IgD-negative memory B cell (primary cell): ENCODE measurements at regions not wholly inside any gene's neighbourhood (a gene's known extent, or its start where the extent isn't known, plus 50 kb on each side); places are given as distances from the start of the nearest gene placed in this dataset.

Experiments
- H3K27ac Mint-ChIP-seq, 3 donors: one replicate each; pipeline ENCODE4 v1.8.0; 2020 to 2022; ENCODE audit warnings: mild to moderate bottlenecking in 3 of 3, mixed read lengths in 3 of 3, moderate library complexity in 1 of 3
- H3K27me3 Mint-ChIP-seq: one replicate; pipeline ENCODE4 v1.8.0; 2021; ENCODE audit warnings: mixed read lengths
- H3K36me3 Mint-ChIP-seq: one replicate; pipeline ENCODE4 v1.8.0; 2020; ENCODE audit warnings: mild to moderate bottlenecking, mixed read lengths
- H3K4me1 Mint-ChIP-seq, 3 donors: one replicate each; pipeline ENCODE4 v1.8.0; 2020 to 2022; ENCODE audit warnings: mixed read lengths in 3 of 3, mild to moderate bottlenecking in 1 of 3
- H3K4me3 Mint-ChIP-seq, 4 donors: one replicate each; pipeline ENCODE4 v1.8.0; 2020 to 2022; ENCODE audit warnings: mild to moderate bottlenecking in 4 of 4, mixed read lengths in 4 of 4, moderate library complexity in 3 of 4
- H3K9me3 Mint-ChIP-seq, 3 donors: one replicate each; pipeline ENCODE4 v1.8.0; 2020 to 2021; ENCODE audit warnings: mixed read lengths in 3 of 3, mild to moderate bottlenecking in 1 of 3

DNA sequence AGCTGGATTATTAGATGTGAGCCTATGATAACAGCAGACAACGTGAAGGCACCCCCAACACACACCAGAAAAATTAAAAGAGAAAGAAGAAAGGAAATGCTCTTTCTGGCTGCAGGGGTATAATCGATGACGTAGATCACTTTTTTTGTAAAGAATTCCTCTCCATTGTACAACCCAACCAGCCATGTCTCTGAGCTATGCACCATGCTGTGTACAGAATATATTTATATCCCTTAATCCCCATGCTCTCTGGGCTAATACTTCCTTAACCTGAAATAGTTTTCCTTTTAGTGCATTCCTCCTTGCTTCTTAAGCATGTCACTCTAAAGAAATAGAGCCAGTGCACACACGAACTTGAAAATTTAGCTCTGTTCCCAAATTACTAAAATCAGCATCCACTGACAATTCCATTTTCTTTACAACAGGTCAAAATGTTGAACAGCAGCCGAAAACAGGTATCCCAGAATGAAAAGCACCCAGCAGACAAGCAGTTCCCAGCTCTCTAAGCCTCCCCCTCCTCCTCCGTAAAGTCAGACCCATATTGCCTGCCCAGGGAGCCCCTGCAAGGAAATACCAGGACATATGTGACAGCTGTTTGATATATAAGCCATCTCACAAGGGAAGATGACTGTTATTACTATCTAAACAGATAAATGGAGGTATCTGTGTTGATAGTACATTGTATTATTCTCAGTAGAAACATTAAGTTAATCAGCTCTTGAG lies 247.4 kb upstream of the RAB6C start:
- Mint-ChIP-seq H3K4me1 (no peaks in the 10 kb centered on the region), H3K9me3 (no peaks in the 10 kb centered on the region), H3K4me3 (no peak overlapping the region), H3K27me3 (no peaks in the 10 kb centered on the region), H3K27ac (no peak overlapping the region), H3K36me3 (no peaks in the 10 kb centered on the region)

DNA sequence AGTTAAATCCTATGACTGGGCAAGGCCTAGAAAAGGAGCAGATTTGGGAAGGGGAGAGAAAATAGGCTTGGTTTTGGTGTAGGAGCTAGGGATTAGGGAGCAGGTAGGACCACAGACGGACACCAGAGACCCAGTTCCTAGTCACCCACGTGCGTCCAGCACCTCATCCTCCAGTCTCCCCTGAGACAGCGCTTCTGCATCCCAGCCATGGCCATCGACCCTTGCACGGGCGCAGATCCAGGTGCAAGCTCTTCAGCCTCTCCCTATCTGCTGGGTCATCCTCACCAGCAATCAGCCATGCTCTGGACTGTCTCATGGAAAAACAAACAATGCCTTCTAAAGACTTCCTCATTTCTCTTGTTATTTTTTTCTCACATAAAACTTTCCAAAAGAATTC lies 246.8 kb upstream of the RAB6C start:
- no peaks in the 10 kb centered on the region for H3K36me3 Mint-ChIP-seq
- no peaks in the 10 kb centered on the region for H3K27me3 Mint-ChIP-seq
- H3K4me1 Mint-ChIP-seq, result no peaks in the 10 kb centered on the region

DNA sequence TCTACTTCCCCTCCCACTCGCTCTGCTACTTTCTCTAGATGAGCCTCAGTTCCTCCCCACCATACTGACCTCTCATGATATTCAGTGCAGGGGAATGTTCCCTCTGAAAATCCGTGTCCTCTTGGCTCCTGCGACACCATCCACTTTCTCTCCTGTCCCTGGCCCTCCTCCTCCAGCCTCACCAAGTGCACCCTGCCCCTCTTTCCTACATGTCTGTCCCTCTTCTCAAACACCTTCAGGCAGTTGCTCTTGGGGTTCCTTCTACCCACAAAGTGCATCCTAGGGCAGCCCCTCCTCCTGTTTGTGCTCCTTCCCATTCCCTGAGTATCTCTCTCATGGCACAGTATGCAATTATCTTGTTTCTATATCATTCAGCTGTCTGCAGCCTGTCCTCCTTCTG lies 246.4 kb upstream of the RAB6C start:
- Mint-ChIP-seq H3K27me3 (no peaks in the 10 kb centered on the region), H3K4me3 (no peak overlapping the region), H3K4me1 (no peaks in the 10 kb centered on the region), H3K36me3 (no peaks in the 10 kb centered on the region), H3K9me3 (no peaks in the 10 kb centered on the region), H3K27ac (no peak overlapping the region)

More for the DNA sequence above, 246.8 kb upstream of the RAB6C start:
- H3K9me3 Mint-ChIP-seq, result no peaks in the 10 kb centered on the region
- H3K4me3 Mint-ChIP-seq, result no peak overlapping the region
- no peak overlapping the region for H3K27ac Mint-ChIP-seq

DNA sequence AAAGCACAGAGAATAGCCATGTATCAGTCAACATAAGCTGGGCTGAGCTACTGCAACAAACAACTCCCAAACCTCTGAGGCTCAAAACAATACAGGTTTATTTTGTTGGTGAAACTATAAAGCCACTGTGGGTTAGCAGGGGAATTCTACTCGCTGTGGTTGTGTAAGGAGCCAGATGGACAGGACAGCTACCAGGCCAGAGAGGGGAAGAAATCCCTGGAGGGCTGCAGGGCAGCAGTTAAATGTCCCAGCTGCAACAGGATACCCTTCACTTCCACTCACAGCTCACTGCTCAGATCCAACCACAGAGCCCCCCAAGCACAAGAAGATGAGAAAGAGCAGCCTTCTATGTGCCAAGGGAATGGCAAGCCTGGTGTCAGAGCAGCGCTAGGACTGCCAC lies 245.9 kb upstream of the RAB6C start:
- no peaks in the 10 kb centered on the region for H3K36me3 Mint-ChIP-seq
- H3K4me3 Mint-ChIP-seq, result no peak overlapping the region
- no peaks in the 10 kb centered on the region for H3K4me1 Mint-ChIP-seq
- no peak overlapping the region for H3K27ac Mint-ChIP-seq
- no peaks in the 10 kb centered on the region for H3K9me3 Mint-ChIP-seq
- H3K27me3 Mint-ChIP-seq, result no peaks in the 10 kb centered on the region

DNA sequence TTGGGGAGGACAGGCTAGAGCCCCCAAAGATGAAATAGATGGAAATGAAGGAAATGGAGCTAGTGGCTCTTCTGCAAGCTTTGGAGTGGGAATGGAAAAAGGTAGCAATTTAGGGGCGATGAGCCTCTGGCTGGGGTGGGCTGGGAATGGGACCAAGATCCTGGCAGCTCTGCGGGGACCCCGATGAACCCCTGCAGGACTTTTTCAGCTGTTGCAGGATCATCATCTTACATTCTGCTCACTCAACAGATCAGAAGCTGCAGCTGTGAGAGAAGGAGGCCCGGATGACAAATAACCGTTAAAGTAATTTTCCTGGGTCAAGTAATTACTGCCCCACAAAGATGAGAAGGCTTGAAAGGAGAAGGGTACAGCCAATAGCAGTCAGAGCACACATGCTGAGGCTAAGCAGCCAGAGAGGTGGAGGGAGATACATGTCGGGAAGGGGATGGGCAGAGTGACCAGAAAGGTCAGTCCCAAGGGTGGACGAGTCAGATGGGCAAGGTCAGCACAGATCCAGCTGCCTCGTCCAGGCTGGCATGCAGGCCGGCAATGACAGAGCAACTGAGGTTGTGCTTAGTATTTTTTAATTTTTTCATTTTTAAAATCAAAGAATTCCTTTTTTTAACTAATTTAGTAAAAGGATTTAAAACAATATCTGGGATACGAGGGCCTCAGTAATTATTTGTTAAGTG lies 245.0 kb upstream of the RAB6C start:
- Mint-ChIP-seq H3K27ac (no peak overlapping the region), H3K27me3 (no peaks in the 10 kb centered on the region), H3K36me3 (no peaks in the 10 kb centered on the region), H3K4me3 (no peak overlapping the region), H3K9me3 (no peaks in the 10 kb centered on the region), H3K4me1 (no peaks in the 10 kb centered on the region)

DNA sequence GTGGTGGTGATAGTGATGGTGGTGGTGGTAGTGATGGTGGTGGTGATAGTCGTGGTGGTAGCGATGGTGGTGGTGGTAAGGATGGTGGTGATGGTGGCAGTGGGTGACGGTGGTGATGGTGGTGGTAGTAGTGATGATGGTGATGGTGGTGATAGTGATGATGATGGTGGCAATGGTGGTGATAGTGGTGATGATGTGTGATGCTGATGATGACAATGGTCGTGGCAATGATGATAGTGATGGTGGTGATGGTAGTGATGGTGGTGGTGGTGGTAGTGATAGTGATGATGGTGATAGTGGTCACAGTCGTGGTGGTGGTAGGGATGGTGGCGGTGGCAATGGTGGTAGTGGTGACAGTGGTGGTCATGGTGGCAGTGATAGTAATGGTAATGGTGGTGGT lies 243.9 kb upstream of the RAB6C start:
- peaks cover 3% of the 10 kb centered on the region for H3K27me3 Mint-ChIP-seq
- peaks cover 0 to 1% (median 0%) of the 10 kb centered on the region in 3 donors for H3K9me3 Mint-ChIP-seq
- H3K4me1 Mint-ChIP-seq, result no peaks in the 10 kb centered on the region
- H3K36me3 Mint-ChIP-seq, result no peaks in the 10 kb centered on the region
- H3K4me3 Mint-ChIP-seq, result no peak overlapping the region
- H3K27ac Mint-ChIP-seq, result no peak overlapping the region

DNA sequence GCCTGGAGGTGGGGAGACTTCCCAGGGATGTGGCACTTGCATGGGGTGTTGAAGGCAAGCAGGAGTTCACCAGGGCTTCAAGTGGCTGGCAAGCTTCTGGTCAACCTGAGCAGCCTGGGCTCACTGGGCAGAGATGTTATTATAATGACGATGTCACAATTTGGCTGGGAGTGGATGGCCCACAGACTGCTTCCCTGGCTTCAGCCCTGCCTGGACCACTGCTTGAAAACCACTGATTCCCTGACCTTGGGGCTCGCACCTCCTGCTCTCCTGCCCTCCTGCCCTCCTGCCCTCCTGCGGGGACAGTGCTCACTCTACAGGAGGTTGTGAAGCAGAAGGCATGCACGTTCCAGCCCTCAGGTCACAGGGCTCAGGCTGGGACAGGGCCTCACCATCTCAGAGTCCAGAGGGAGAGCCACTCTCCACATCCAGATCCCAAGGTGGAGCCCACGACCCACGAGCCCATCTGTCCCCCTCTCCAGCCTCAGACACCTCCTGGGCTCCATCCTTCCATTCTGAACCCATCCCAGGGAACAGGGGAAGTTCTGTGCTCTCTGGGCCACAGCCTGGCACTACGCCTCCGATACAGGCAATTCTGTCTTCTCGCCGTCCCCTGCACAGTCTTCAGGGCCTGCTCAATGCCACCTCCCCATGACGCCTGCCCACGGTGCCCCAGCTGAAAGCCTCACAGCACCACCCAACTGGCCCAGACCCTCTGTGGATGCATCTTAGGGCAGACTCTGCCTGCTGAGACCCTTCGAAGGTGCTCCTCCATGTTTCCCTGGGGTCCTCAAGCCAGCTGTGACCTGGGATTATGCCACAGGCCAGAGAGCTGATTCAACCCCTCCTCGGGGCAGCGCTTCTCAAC lies 241.6 kb upstream of the RAB6C start:
- Mint-ChIP-seq H3K4me3 (no peak overlapping the region), H3K27me3 (peaks cover 4% of the 10 kb centered on the region), H3K36me3 (no peaks in the 10 kb centered on the region), H3K27ac (no peak overlapping the region), H3K4me1 (no peaks in the 10 kb centered on the region), H3K9me3 (peaks cover 0 to 1% (median 0%) of the 10 kb centered on the region in 3 donors)

DNA sequence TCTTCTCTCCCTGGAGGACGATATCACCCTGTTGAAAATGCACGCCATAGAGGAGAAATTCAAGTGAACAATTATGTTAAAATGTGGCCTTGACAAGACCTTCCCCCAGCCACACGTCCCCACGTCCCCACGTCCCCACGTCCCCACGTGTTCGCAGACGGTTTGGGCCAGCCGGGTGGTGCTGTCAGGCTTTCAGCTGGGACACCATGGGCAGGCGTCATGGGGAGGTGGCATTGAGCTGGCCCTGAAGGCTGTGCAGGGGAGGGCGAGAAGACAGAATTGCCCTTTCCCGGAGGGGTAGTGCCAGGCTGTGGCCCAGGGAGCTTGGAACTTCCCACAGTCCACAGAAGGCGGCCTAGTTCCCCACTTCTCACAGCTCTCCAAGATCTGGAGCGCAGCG lies 240.7 kb upstream of the RAB6C start:
- H3K27ac Mint-ChIP-seq, result no peak overlapping the region
- H3K36me3 Mint-ChIP-seq, result no peaks in the 10 kb centered on the region
- peaks cover 4% of the 10 kb centered on the region for H3K27me3 Mint-ChIP-seq
- no peak overlapping the region for H3K4me3 Mint-ChIP-seq
- H3K4me1 Mint-ChIP-seq, result no peaks in the 10 kb centered on the region
- H3K9me3 Mint-ChIP-seq, result peaks cover 0 to 1% (median 0%) of the 10 kb centered on the region in 3 donors

DNA sequence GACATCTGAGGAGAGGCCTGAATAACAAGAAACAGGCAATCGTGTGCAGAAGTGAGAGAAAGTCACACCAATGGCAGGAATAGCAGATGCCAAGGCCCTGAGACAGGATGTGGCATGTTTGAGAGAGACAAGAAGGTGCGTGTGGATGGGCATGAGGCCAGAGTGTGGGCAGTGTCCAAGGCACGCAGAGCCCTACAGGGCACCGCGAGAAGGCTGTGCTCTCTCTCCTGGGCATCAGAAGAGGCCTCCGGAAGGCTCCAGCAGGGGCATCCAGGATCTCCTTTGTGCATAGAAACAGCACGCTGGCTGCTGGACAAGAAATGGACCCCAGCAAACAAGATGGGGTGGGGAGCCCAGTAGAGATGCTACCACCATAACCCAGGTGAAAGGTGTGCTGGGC lies 239.0 kb upstream of the RAB6C start:
- Mint-ChIP-seq H3K4me3 (no peak overlapping the region), H3K36me3 (no peaks in the 10 kb centered on the region), H3K27me3 (peaks cover 4% of the 10 kb centered on the region), H3K9me3 (peaks cover 0 to 1% (median 0%) of the 10 kb centered on the region in 3 donors), H3K4me1 (no peaks in the 10 kb centered on the region), H3K27ac (no peak overlapping the region)

DNA sequence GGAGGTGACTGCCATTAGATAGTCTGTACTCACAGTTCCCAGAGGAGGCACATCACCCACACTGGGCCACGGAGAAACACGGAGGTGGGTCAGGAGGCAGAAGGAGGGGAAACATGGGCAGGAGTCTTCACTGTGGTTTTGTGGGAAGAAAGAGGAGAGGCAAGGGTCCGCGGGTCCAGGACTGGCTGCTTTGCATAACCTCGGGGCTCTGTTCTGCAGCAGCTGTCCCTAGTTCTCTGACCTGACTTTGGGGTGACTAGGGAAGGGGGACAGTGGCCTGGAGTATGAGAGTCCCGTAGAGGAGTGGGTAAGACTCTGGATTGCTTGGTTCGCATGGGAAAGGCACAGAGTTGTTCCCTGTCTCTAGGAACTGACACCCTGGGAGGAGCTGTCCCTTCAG lies 238.3 kb upstream of the RAB6C start:
- Mint-ChIP-seq H3K36me3 (no peaks in the 10 kb centered on the region), H3K27me3 (peaks cover 4% of the 10 kb centered on the region), H3K4me1 (no peaks in the 10 kb centered on the region), H3K27ac (no peak overlapping the region), H3K4me3 (no peak overlapping the region), H3K9me3 (peaks cover 0 to 1% (median 0%) of the 10 kb centered on the region in 3 donors)

DNA sequence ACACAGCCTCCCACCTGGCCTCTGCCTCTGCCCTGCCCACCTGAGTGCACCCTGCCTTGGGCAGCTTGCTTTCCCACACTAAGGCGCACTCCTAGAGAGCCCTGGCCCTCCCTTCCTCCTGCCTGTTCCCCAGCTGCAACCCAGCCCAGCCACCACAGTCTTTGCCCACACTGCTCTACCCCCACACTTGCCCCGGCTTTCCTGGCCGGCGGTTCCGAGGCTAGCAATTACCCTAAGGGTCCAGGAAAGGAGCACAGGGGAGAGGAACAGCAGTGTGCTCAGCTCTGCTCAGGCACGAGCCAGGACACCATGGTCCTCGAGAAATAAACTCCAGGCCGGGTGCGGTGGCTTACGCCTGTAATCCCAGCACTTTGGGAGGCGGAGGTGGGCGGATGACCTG lies 237.8 kb upstream of the RAB6C start:
- Mint-ChIP-seq H3K27ac (no peak overlapping the region), H3K36me3 (no peaks in the 10 kb centered on the region), H3K4me1 (no peaks in the 10 kb centered on the region), H3K27me3 (peaks cover 4% of the 10 kb centered on the region), H3K4me3 (no peak overlapping the region), H3K9me3 (peaks cover 0 to 1% (median 0%) of the 10 kb centered on the region in 3 donors)

DNA sequence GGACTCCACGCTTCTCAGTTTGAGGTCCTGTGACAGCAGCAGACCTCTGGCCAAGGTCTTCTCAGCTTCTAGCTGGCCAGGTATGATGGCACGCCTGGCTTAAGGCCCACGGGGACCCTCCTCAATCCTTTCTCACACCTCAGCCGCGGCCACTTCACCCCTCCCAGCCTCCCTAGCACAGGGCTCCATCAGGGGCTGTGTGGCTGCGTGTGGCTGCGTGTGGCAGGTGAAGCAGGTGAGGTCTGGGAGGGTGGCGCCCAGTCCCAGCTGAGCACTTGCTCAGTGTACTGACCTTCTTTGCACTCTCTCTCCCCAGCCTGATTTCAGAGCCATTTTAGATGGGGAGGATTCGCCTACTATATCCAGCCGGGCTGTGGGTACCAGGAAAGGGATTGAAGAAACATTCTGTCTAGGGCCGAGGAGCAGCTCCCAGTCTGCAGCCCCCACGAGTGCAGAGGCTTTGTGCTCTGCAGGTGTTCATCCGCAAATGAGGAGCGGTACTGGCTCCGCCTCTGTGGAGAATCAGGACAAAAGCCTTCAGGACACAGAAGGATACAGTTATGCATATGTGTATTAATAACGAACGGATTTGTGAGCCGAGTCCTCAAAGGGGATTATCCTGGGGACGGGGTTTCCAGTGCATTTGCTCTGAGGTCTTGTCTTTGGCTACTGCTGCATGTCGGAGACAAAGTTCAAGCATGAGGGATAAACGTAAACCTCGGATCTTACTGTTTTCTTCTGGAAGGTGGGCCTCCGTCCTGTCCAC lies 236.9 kb upstream of the RAB6C start:
- H3K9me3 Mint-ChIP-seq, result peaks cover 0 to 1% (median 0%) of the 10 kb centered on the region in 3 donors
- H3K27me3 Mint-ChIP-seq, result peaks cover 4% of the 10 kb centered on the region
- H3K36me3 Mint-ChIP-seq, result no peaks in the 10 kb centered on the region
- no peaks in the 10 kb centered on the region for H3K4me1 Mint-ChIP-seq
- H3K4me3 Mint-ChIP-seq, result no peak overlapping the region
- H3K27ac Mint-ChIP-seq, result no peak overlapping the region

DNA sequence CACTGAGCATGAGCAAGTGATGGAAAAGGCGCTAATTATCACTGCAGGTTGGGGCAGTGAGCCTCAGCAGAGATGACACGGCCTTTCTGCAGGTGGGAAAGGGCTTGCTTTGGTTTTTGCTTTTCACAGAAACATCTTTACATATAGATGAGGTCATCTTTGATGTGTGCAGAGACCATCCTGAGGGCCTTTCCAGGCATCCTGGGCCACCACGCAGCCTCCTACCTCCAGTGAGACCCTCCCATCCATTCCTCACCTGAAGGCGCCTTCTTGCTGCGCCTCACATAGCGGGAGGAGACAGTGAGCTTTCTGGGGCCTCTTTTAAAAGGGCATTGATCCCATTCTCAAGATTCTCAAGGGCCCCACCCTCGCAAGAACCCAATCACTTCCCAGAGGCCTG lies 235.3 kb upstream of the RAB6C start:
- Mint-ChIP-seq H3K36me3 (no peaks in the 10 kb centered on the region), H3K27ac (no peak overlapping the region), H3K9me3 (peaks cover 0 to 1% (median 0%) of the 10 kb centered on the region in 3 donors), H3K4me1 (no peaks in the 10 kb centered on the region), H3K4me3 (no peak overlapping the region), H3K27me3 (peaks cover 4% of the 10 kb centered on the region)

DNA sequence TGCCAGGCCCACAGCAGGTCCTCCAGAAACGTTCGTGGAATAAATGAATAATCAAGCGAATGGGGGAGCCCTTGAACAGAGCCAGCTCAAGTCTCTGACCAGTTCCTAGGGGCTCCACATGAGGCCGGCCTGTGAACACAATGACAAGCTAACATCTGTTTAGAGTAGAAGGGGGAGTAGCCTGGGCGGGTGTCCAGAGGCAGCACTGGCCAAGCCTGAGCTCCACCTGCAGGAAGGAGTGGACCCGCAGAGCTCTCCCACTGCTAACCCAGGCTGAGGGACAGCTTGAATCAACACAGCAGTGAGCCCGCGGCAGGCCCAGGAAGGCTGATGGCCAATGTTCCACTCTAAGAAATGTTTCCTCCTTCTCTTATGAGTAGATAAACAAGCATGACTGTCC lies 234.8 kb upstream of the RAB6C start:
- Mint-ChIP-seq H3K36me3 (no peaks in the 10 kb centered on the region), H3K9me3 (peaks cover 0 to 1% (median 0%) of the 10 kb centered on the region in 3 donors), H3K4me1 (no peaks in the 10 kb centered on the region), H3K4me3 (no peak overlapping the region), H3K27me3 (peaks cover 4% of the 10 kb centered on the region), H3K27ac (no peak overlapping the region)
